HEK293 (cell line): ENCODE measurements at regions not wholly inside any gene's neighbourhood (a gene's known extent, or its start where the extent isn't known, plus 50 kb on each side); places are given as distances from the start of the nearest gene placed in this dataset.

Experiments used
- CTCF ChIA-PET: fragments of 350-600 bp; formaldehyde crosslinking; extraction: SDS; loops from one replicate; lab custom pipeline; 2021; ENCODE audit warnings: antibody characterized with exemption; lab: Yijun Ruan, JAX
- POLR2A ChIA-PET: fragments of 300-600 bp; formaldehyde crosslinking; extraction: SDS; loops from one replicate; lab custom pipeline; 2020; ENCODE audit warnings: antibody characterized with exemption, inconsistent platforms; lab: Yijun Ruan, JAX
- H3K27ac ChIP-seq: fragments of 200-500 bp; sonication (Bioruptor generic); 2 replicates; pipeline ENCODE4 v1.5.1; 2014; ENCODE audit warnings: low read depth, low read length, control low read depth, inconsistent platforms; ENCODE audit errors: extremely low read depth
- H3K36me3 ChIP-seq, 2 experiments: fragments of 200-500 bp in 1 of 2; sonication (Bioruptor generic) in 1 of 2; 1 replicate in 1 of 2; 2 replicates in 1 of 2; pipeline ENCODE4 v1.5.1; 2014 to 2017; ENCODE audit warnings: inconsistent platforms in 2 of 2, low read length in 2 of 2; ENCODE audit not compliant: control insufficient read depth in 2 of 2, insufficient read depth in 1 of 2
- H3K4me1 ChIP-seq: fragments of 200-500 bp; sonication (Bioruptor generic); 2 replicates; pipeline ENCODE4 v1.5.1; 2014; ENCODE audit warnings: mild to moderate bottlenecking, low read length, inconsistent platforms; ENCODE audit not compliant: control insufficient read depth, insufficient read depth
- H3K4me3 ChIP-seq: 2 replicates; pipeline ENCODE4 v1.5.1; 2011; ENCODE audit warnings: low read depth, mild to moderate bottlenecking, control low read depth, low read length, moderate library complexity
- H3K9me3 ChIP-seq: fragments of 200-500 bp; sonication (Bioruptor generic); 2 replicates; pipeline ENCODE4 v1.5.1; 2014; ENCODE audit warnings: low read depth, low read length, inconsistent platforms; ENCODE audit not compliant: control insufficient read depth, insufficient read depth
- FEZF1 ChIP-seq: fragments of 450-650 bp; formaldehyde crosslinking; IDR thresholded peaks from 2 replicates; pipeline ENCODE4 v1.5.1; 2016; ENCODE audit warnings: missing biosample characterization, missing genetic modification characterization
- GLI4 ChIP-seq: fragments of 450-650 bp; formaldehyde crosslinking; IDR thresholded peaks from 2 replicates; pipeline ENCODE4 v1.5.1; 2016; ENCODE audit warnings: missing biosample characterization, missing genetic modification characterization
- GLIS1 ChIP-seq: fragments of 450-650 bp; formaldehyde crosslinking; IDR thresholded peaks from 2 replicates; pipeline ENCODE4 v1.5.1; 2016; ENCODE audit warnings: missing biosample characterization, missing genetic modification characterization
- OVOL3 ChIP-seq: fragments of 450-650 bp; formaldehyde crosslinking; IDR thresholded peaks from 2 replicates; pipeline ENCODE4 v1.5.1; 2016; ENCODE audit warnings: missing biosample characterization, missing genetic modification characterization
- ZBTB21 ChIP-seq: fragments of 450-650 bp; formaldehyde crosslinking; IDR thresholded peaks from 2 replicates; pipeline ENCODE4 v1.5.1; 2017; ENCODE audit warnings: missing biosample characterization, missing genetic modification characterization
- ZNF10 ChIP-seq: fragments of 450-650 bp; formaldehyde crosslinking; IDR thresholded peaks from 2 replicates; pipeline ENCODE4 v1.5.1; 2017; ENCODE audit warnings: missing biosample characterization, missing genetic modification characterization
- ZNF114 ChIP-seq: fragments of 450-650 bp; formaldehyde crosslinking; IDR thresholded peaks from 2 replicates; pipeline ENCODE4 v1.5.0; 2017; ENCODE audit warnings: missing biosample characterization, missing genetic modification characterization
- ZNF311 ChIP-seq: fragments of 450-650 bp; formaldehyde crosslinking; IDR thresholded peaks from 2 replicates; pipeline ENCODE4 v1.5.1; 2017; ENCODE audit warnings: missing biosample characterization, missing genetic modification characterization, borderline replicate concordance
- ZNF394 ChIP-seq: fragments of 450-650 bp; formaldehyde crosslinking; IDR thresholded peaks from 2 replicates; pipeline ENCODE4 v1.5.1; 2016; ENCODE audit warnings: missing biosample characterization, missing genetic modification characterization, mild to moderate bottlenecking, moderate library complexity, borderline replicate concordance
- ZNF426 ChIP-seq: fragments of 450-650 bp; formaldehyde crosslinking; IDR thresholded peaks from 2 replicates; pipeline ENCODE4 v1.5.1; 2017; ENCODE audit warnings: missing biosample characterization, missing genetic modification characterization, mild to moderate bottlenecking, inconsistent platforms, moderate library complexity
- ZNF548 ChIP-seq: fragments of 450-650 bp; formaldehyde crosslinking; IDR thresholded peaks from 2 replicates; pipeline ENCODE4 v1.5.1; 2016; ENCODE audit warnings: missing biosample characterization, missing genetic modification characterization
- ZNF623 ChIP-seq: fragments of 450-650 bp; formaldehyde crosslinking; IDR thresholded peaks from 2 replicates; pipeline ENCODE4 v1.5.1; 2016; ENCODE audit warnings: missing biosample characterization, missing genetic modification characterization
- ZNF768 ChIP-seq: fragments of 450-650 bp; formaldehyde crosslinking; IDR thresholded peaks from 2 replicates; pipeline ENCODE4 v1.5.1; 2018; ENCODE audit warnings: missing biosample characterization, mild to moderate bottlenecking, missing genetic modification characterization
- ZNF776 ChIP-seq: fragments of 450-650 bp; formaldehyde crosslinking; IDR thresholded peaks from 2 replicates; pipeline ENCODE4 v1.5.0; 2017; ENCODE audit warnings: missing biosample characterization, missing genetic modification characterization, borderline replicate concordance
- TF ChIP-seq, protein P1 (sequence below): fragments of 450-650 bp; formaldehyde crosslinking; IDR thresholded peaks from 2 replicates; pipeline ENCODE4 v1.5.1; 2016; ENCODE audit warnings: missing biosample characterization, missing genetic modification characterization, low read depth
- TF ChIP-seq, protein P2 (sequence below): fragments of 450-650 bp; formaldehyde crosslinking; IDR thresholded peaks from 2 replicates; pipeline ENCODE4 v1.5.1; 2016; ENCODE audit warnings: missing biosample characterization, missing genetic modification characterization
- TF ChIP-seq, protein P3 (sequence below): fragments of 450-650 bp; formaldehyde crosslinking; IDR thresholded peaks from 2 replicates; pipeline ENCODE4 v1.5.1; 2016; ENCODE audit warnings: missing biosample characterization, missing genetic modification characterization

DNA sequence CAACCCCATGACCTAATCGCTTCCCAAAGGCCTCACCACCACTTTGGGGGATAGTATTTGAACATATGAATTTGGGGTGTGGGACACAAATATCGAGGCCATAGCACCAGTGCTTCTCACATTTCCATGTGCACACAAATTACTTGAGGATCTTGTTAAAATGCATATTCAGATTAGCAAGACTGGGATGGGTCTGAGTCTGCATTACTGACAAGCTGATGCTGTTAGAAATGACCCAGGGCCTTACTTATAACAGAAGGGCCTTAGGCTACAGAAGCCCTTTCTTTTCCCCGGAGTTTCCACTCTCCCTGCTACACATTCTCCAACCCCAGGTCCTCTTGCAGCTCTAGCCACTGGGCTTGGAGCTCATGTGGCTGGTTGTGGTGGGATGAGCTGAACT, 141.5 kb upstream of the LRFN2 start (continued):
- TF ChIP-seq GLI4 (no peak), ZNF114 (tag by site-specific recombination) (no peak)
- TF ChIP-seq, all 188 proteins: peak for 0

DNA sequence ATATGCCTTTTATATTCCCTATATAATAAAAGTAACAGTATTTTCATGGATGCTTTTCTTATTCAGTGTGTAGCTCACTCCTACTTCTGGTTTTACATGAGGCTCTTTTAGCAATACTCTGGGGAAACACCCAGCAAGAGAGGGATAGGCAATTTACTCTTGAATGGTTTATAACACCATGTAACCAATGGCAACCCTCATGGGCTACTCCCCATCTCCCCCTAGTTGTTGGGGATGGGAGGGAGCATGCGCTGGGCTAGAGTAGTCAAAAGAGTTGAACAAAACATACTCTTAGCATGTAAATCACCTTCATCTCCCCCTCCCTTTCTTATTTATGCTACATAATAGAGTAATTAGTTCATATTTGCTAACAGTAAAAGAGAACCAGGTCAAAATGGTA, 140.1 kb upstream of the LRFN2 start:
- Histone ChIP-seq H3K27ac (no peak overlapping the region), H3K4me1 (no peaks in the 10 kb centered on the region), H3K36me3 (no peaks in the 10 kb centered on the region), H3K4me3 (no peak overlapping the region), H3K9me3 (no peaks in the 10 kb centered on the region)
- ChIA-PET CTCF (interaction anchor here (0.8 to 1.2 kb wide), 2 partner anchors 42 to 167 kb away, joined by 3 to 4 read pairs; no protein-coding TSS in a partner anchor), POLR2A (no interaction called here)
- TF ChIP-seq, protein P1, sequence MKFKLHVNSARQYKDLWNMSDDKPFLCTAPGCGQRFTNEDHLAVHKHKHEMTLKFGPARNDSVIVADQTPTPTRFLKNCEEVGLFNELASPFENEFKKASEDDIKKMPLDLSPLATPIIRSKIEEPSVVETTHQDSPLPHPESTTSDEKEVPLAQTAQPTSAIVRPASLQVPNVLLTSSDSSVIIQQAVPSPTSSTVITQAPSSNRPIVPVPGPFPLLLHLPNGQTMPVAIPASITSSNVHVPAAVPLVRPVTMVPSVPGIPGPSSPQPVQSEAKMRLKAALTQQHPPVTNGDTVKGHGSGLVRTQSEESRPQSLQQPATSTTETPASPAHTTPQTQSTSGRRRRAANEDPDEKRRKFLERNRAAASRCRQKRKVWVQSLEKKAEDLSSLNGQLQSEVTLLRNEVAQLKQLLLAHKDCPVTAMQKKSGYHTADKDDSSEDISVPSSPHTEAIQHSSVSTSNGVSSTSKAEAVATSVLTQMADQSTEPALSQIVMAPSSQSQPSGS (tag by site-specific recombination): no peak
- no peak for TF ChIP-seq ZNF10 (tag by site-specific recombination)
- TF ChIP-seq ZNF623 (tag by site-specific recombination): no peak
- TF ChIP-seq, protein P2, sequence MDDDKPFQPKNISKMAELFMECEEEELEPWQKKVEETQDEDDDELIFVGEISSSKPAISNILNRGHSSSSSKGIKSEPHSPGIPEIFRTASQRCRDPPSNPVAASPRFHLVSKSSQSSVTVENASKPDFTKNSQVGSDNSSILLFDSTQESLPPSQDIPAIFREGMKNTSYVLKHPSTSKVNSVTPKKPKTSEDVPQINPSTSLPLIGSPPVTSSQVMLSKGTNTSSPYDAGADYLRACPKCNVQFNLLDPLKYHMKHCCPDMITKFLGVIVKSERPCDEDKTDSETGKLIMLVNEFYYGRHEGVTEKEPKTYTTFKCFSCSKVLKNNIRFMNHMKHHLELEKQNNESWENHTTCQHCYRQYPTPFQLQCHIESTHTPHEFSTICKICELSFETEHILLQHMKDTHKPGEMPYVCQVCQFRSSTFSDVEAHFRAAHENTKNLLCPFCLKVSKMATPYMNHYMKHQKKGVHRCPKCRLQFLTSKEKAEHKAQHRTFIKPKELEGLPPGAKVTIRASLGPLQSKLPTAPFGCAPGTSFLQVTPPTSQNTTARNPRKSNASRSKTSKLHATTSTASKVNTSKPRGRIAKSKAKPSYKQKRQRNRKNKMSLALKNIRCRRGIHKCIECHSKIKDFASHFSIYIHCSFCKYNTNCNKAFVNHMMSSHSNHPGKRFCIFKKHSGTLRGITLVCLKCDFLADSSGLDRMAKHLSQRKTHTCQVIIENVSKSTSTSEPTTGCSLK (tag by site-specific recombination): no peak
- no peak for TF ChIP-seq ZNF311

DNA sequence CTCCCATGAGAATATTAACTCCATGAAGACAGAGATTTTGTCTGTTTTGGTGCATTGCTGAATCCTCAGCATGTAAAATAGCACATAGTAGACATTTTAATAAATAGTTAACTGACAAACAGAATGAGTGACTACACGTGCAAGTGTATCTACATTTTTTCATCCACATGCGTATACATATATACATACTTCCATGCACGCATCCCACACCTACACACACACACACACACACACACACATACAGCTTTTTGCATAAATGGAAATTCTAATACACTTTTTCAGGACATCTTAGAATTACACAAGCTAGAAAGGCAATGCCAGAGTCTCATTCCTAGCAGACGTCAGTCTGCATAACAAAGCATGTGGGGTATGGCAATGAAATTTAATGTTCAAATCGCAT, 139.7 kb upstream of the LRFN2 start:
- no peaks in the 10 kb centered on the region for H3K9me3 ChIP-seq
- TF ChIP-seq ZNF114 (tag by site-specific recombination) (no peak), ZNF768 (tag by site-specific recombination) (no peak)
- POLR2A ChIA-PET: no interaction called here

DNA sequence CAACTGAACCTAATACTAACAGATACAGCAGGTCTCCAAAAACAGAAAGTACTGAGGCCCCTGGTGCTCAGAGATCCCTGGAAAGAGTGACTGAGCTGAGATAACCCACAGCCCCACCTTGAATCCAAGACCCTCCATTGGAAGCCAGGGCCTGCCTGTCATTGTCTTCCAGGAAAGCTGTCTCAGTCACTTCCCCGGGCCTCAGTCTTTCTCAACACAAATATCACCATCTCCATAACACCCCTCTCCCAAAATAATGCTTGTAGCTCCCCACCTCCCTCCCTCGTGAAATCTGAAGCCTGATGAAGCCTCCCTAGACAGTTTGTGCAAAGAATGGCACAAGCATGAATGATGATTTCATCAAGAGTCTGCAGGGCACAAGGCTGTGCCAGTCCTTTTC, 138.2 kb upstream of the LRFN2 start:
- CTCF ChIA-PET: interaction anchor here (0.6 to 0.9 kb wide), 2 partner anchors 79 to 101 kb away, joined by 3 read pairs; no protein-coding TSS in a partner anchor
- POLR2A ChIA-PET: interaction anchor here (1.2 kb wide), 1 partner anchor 15 kb away, joined by 3 read pairs; no protein-coding TSS in a partner anchor
- Histone ChIP-seq H3K9me3 (no peaks in the 10 kb centered on the region), H3K36me3 (no peaks in the 10 kb centered on the region), H3K4me1 (no peaks in the 10 kb centered on the region), H3K27ac (no peak overlapping the region), H3K4me3 (no peak overlapping the region)
- TF ChIP-seq OVOL3 (no peak), ZNF114 (tag by site-specific recombination) (no peak), ZNF426 (tag by site-specific recombination) (no peak), GLIS1 (tag by site-specific recombination) (no peak), ZBTB21 (tag by site-specific recombination) (no peak), ZNF548 (tag by site-specific recombination) (no peak), FEZF1 (no peak), ZNF776 (tag by site-specific recombination) (no peak), ZNF394 (tag by site-specific recombination) (no peak)
- TF ChIP-seq, protein P3, sequence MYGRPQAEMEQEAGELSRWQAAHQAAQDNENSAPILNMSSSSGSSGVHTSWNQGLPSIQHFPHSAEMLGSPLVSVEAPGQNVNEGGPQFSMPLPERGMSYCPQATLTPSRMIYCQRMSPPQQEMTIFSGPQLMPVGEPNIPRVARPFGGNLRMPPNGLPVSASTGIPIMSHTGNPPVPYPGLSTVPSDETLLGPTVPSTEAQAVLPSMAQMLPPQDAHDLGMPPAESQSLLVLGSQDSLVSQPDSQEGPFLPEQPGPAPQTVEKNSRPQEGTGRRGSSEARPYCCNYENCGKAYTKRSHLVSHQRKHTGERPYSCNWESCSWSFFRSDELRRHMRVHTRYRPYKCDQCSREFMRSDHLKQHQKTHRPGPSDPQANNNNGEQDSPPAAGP: no peak

More for the DNA sequence above, 139.7 kb upstream of the LRFN2 start:
- H3K36me3 ChIP-seq: no peaks in the 10 kb centered on the region
- H3K4me3 ChIP-seq: no peak overlapping the region
- no peaks in the 10 kb centered on the region for H3K4me1 ChIP-seq
- CTCF ChIA-PET: interaction anchor here (0.8 to 1.2 kb wide), 2 partner anchors 42 to 167 kb away, joined by 3 to 4 read pairs; no protein-coding TSS in a partner anchor
- no peak overlapping the region for H3K27ac ChIP-seq
